NCI-H2107 treated with DMSO at 0.1 percent for 48 hours (cell line): ENCODE measurements at regions not wholly inside any gene's neighbourhood (a gene's known extent, or its start where the extent isn't known, plus 50 kb on each side); places are given as distances from the start of the nearest gene placed in this dataset.

Experiments used
- DNase-seq: peaks from one replicate; lab custom pipeline; 2025; ENCODE audit not compliant: unreplicated experiment; lab: John Stamatoyannopoulos, UW

DNA sequence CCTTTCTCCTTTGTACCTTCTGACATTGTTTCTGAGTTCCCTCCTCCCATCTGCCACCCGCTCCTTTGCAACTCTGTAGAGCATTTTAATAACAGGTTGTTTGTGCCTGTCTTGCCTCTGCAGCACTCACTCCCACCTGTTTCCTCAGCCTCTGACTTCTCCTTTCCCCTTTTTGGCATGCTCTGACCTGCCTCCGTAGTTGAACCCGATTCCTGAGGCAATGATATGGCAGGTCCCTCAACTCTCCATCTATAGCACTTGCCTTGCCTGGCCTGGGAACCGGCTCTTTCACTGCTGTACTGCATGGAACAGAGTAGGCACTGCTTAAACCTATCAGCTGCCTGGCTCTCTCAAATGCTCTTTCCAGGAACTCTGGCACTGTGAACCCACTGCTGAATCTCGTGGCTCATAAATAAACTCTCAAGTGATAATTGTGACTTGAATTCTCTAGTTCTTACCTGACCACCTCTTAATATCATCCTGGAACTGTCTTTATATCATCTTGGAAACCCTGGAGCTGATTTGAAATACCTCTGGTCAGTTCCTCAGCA lies 50.3 kb downstream of the UTRN start:
- no peak for DNase-seq

DNA sequence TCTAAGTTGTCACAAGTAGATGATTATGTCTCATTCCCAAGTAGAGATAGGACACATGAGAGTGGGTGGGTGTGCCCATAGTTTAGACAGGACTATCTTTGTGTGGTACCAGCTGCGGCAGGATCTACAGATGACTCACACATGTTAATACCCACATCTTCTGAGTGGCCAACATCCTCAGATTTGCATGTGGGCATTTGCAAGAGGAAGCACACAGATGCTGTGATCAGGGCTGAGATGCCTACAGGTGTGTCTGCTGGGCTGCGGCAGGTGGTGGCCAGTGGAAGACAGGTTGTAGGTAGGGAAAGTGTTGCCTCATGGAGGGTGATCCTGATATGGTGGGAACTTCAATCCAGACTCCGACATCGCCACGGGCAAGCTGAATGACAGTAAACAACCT lies 50.8 kb downstream of the UTRN start:
- DNase-seq: no peak

DNA sequence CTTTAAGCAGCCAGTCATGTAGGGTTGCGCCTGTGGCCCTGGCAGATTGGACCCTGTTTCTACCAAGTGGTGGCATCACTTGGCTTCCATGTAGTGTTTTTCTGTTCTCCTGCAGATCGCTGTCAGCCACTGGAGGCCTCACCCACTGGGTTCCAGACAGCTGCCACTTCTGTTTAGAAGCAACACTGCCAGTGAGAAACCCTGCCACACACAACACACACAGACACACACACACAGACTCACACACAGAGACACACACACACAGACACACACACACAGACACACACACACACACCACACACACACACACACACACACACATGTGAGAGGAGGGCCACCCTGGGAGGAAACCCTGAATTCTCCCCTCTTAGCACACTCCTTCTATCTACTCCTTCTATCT lies 51.8 kb downstream of the UTRN start:
- DNase-seq: no peak

DNA sequence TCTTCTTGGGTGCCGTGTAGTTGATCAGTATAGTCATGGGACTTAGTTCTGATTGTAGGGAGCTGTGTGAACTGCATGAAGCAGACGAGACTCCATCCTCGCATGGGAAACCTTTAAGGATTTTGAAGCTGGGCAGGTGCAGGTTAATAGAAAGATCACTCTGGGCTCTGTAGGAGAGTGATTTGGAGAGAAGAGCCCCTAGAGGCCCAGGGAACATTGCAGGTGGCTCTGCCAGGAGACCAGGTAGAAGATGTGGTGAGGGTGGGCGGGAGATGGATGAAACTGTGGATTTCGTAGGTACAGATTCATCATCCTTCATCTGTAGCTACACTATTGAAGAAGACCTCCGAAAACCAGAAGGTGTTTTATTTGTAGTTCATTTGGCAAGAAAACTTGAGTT lies 53.3 kb downstream of the UTRN start:
- no peak for DNase-seq

DNA sequence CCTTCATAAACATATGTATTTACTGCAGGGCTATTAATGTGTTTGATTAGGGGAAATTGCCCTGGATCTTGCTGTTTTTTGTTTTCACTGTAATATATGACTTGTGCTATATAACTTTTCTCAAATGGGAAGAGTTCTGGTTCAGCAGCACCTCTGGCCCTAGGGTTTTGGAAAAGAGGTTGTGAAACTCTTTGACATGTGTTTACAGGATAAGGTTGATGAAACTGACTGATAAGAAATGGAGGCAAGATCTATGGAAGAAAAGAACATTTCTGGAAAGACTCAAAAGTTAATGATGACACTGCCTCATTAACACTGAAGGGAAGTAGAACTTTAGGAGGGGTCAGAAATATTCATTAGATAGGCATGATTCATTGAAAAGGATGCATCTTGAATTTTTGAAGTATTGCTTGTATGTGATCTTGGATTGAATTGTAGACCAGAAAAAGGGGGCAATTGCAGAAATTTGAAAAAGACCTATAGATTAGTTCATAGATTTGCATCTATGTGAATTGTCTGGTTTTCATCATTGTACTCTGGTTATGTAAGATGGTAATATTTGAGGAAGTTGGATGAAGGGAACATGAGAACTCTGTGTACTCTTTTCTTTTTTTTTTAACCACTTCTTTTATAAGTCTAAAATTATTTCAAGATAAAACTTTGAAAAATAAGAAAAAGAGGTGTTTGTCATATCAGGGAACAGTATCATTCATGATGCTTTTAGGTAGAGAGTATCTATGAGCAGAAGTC lies 54.0 kb downstream of the UTRN start:
- DNase-seq: no peak

DNA sequence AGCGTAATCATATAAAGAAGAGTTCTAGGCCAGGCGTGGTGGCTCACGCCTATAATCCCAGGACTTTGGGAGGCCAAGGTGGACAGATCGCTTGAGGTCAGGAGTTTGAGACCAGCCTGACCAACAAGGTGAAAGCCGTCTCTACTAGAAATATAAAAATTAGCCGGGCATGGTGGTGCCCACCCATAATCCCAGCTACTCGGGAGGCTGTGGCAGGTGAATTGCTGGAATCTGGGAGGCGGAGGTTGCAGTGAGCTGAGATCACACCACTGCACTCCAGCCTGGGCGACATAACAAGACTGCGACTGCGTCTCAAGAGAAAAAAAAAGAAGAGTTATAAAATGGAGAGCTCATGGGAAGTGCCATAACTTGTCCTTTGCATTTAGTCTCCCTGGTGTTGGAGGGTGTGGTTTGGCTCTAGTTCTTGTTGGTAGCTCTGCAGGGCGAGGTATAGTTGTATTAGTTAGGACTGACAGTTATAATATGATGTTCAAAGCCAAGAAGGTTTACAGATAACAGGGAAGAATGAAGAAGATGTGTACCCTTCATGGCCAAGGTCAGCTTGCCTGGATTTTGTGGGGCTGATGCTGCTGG lies 54.8 kb downstream of the UTRN start:
- DNase-seq: no peak

DNA sequence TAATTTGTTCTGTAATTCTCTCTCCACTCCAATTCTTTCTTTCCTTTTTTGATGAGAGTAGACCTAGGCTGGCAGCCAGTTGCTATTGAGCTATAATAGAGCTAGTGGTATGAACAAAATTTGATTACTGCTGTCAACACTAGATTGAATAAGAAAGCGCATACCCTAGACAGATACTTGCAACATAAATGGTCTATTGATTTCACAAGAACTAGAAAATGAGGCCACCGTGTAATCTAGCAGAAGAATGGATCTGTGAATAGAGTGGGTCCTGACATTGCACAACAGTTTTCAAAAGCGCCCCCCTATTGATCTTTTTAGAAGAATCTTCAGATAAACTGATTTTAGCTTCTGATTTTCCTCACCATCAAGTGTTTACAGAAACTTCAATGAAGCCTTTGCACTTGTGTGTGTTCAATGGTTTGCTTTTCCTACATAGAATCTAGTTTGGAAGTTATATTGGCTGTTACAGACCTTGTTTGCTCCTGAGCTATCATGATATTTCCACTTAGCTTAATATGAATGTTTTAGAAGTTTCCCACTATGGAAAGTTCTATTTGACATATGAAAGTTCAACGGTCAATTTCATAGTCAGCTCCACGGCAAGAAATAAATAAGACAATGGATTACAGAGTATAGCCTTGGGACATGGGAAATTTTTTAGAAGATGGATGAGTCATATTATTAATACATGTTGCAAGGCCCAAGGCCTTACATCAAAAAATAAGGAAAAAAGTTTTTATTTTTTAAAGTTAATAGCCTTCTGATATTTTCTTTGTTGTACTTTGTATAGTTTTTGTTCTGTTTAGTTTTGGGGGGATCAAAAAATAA lies 55.6 kb downstream of the UTRN start:
- DNase-seq: no peak

DNA sequence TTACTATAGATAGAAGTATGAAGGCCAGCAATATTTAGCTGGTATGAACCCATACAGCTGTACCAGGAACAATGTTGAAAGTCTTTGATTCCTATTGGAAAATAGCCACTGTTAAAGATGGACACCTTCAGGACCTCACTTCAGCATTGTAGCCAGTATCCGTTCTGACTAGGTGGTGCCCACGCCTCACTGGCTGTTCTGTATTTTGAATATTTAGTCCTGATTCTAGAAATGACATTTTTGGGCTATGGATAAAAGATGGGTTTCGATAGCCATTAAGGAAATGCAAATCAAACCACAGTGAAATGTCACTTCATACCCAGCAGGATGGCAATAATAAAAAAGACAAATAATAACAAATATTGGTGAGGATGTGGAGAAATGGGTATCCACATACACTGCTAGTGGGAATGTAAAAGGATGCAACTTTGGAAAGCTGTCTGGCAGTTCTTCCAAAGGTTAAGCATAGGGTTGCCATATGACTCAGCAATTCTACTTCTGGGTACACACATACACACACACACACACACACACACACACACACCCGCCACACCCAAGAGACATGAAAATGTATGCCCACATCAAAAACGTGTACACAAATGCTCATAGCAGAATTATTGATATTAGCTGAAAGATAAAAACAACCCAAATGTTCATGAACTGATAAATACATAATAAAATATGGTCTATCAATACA lies 56.8 kb downstream of the UTRN start:
- no peak for DNase-seq

DNA sequence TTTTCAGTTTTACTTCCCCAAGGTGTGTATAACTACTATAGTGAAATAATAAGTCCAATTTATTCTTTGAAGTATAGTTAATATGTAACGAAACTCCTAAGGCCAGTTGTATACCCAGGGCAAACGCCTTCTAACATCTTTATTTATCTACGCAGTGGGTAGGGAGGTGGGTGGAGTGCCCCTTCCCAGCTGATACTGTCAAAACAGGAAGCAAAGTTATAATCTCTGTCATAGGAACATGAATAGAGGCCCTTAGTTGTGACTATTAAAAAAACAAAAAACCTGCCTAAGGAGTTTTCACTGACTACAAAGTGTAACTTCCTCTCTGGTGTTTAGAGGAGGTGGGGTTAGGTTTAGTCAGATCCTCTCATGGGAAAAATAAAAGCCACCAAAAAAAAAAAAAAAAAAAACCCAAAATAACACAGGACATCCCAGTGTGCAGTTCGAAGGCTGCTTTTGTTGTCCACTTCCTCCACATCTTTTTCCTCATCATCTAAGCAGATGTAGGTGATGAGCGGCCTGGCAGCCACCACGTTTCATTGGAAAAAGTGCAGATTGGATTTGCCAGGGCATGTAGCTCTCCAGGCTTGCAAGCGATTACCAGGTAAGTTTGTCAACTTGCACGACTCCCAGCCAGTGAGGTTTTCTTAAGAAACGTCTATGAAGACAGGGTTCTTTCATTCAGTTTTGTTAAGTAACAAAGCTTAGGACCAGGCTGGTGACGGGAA lies 58.7 kb downstream of the UTRN start:
- DNase-seq: no peak

DNA sequence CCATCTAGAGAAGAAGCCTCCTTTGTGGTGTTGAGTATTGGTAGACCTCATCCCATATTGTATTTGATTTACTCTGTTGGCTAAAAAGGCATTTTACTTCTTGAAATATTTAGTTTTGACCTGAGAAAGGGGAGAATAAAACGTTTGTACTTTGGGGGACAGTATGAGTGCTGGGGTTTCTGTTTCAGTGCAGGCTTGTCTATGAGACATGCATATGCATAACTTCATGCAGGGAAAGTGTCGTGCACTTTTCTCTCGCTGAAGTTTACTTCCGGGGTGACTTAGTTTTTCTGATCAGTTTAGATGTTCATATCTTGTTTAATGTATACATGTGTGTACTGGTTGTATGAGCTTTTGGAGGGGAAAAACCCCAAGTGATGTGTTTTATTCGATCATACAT lies 59.5 kb downstream of the UTRN start:
- no peak for DNase-seq

DNA sequence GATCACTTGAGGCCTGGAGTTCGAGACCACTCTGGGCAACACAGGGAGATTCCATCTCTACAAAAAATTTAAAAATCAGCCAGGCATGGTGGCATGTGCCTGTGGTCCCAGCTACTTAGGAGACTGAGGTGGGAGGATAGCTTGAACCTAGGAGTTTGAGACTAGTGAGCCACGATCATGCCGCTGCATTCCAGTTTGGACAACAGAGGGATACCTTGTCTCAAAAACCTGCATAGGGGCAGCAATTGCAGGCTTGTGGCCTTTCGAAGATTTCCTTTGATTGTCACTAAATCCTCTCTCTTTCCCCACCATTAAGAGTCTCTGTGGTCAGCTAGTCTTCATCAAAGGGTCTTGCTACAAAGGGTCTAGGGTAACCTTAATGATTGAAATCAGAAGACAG lies 60.3 kb downstream of the UTRN start:
- DNase-seq: no peak

DNA sequence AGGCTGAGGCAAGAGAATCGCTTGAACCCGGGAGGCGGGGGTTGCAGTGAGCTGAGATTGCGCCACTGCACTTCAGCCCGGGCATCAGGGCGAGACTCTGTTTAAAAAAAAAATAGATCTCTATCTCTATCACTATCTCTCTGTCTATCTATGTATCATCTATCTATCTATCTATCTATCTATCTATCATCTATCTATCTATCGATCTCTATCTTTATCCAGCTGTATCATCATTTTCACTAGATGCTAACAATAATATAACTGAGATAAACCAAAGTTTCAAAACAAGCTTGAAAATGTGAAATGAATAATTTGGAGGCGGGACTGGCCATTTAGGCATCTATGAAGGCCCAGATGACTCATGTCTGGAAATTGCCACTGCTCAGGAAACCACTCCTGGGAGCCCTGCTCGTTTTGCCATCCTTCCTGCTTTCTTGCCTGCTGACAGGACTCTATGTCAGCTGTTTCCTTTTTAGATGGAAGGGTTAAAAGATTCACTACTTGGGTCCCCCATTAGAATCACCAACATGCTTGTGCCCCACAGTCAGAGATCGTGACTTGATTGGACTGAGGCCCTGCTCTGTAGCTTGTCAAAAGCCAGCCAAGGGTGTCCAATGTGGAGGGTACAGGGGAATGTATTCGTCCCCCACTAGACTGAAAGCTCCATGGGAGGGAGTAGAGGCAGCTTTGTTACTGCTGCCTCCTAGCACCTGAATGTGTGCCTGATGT lies 61.7 kb downstream of the UTRN start:
- no peak for DNase-seq

DNA sequence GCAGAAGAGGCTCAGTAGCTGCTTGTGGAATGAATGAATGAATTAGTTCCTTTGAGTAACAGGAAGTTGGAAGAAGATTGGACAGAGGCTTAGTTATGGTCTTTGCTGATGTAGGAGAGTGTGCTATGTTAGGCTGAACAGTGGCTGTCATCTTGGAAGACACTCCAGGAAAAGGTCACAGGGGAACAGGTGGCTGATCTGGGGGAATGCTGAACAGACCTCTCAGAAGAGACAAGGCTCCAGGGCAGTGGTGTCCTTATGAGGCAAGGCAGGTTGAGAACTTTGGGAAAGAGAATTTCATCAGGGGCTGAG lies 62.3 kb downstream of the UTRN start:
- DNase-seq: no peak

DNA sequence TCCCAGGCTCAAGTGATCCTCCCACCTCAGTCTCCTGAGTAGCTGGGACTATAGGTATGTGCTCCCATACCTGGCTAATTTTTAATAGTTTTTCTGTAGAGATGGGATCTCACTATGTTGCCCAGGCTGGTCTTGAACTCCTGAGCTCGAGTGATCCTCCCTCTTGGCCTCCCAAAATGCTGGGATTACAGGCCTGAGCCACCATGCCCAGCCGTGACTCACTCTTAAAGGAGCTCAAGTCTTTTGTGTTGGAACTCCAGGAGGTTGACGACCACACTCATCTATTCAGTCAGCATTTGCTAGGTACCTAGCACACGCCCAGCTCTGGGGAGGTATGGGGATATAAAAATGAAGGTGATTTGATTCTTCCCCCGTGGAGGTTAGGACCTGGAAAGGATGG lies 62.8 kb downstream of the UTRN start:
- no peak for DNase-seq

DNA sequence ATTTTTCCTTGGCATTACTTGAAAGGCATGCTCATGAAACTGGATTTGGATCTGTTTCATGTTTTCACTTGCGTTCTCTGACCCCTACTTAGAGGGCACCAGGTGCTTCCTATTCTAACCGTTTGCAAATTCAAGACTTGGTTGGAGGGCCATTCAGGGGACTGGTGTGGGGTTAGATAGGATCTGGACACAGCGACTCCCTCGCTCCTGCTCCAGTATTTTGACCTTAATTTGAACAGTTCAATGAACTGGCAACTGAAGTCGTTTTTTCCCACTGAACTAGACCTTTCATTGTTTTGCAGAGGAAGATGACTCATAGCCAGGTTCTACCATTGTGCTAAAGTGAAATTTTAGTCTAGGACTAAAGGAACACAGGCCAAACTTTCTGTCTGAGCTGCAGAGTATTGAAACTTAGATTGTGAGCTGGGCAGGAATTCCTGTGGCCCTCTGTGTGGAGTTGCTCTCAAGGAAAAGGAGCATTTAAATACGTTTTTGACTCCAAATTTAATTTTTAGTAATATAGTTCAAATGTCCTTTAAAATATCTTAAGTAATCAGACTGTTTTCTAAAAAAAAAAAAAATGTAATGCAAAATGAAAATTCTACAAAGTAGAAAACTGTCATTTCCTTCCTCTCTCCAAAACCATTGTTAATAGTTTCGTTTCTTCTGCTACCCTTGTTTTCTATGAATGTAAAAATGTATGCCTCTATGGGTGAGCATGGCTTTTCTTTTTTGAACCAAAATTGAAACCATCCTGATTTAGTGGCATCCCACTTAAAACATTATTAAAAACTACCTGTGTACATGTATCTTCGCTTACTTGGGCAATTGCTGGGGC lies 64.8 kb downstream of the UTRN start:
- no peak for DNase-seq

DNA sequence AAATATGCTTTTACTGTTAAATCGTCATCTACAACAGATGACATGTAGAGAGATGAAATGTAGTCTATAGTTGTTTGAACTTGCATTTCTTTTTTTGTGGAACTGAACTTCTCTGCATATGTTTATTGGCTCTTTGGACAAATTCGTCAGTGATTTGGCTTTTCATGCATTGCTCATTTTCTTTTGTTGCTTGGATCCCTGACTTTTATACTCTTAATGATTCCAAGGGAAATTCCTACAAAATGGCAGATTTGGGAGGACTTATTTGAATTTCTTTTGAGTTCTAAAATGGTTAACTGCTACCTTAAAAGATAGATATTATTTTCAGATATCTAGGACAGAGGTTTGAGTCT lies 65.4 kb downstream of the UTRN start:
- no peak for DNase-seq

DNA sequence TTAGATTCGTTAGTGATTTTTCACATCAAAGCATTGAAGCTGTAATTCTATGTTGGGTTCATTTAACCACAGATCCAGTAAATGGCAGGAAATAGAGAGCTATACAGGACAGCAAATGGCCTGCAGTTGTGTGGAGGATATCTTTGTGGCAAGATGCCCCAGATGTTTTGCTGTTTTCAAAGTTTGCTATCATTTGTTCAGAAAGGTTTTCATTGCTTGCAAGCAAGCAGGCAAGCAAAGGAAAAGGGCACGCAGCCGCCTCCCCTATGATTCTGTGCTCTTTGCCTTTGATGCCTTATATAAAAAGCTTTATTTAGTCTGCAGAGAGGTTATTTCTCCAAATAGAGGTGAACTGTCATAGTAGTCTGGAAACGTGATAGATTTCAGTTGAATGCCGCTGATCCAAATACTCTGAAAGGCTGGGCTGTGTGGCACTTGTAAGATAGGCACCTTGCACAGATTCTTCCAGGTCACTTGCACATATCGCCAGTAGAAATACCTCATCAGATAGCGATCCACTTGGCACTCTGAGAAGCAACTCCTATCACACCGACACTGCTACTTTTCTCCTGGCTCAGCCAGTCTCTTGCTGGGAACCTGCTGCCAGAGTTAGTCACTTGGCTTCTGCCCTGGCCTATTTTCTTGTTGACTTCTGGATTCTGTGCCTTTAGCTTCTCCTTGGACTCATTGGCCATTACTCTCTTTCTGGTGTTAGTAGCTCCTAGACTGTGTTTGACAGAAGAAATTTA lies 66.4 kb downstream of the UTRN start:
- no peak for DNase-seq

DNA sequence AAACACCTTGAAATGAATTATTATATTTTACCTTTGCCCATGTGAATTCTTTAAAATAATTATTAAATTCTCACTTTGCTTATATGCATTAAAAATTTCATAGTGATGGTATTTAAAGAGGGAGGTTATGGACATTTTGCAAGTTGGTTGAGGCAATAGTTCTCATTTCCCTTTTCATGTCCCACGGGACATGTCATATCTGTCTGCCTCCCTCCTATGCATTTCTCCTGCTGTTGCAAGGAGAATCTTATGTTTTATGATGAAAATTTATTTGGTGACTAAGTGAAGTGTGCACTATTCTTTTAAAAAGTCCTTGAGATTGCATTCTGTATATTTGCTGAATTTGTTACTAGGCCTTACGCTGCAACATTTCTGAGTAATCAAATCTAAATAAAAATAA lies 67.2 kb downstream of the UTRN start:
- no peak for DNase-seq

DNA sequence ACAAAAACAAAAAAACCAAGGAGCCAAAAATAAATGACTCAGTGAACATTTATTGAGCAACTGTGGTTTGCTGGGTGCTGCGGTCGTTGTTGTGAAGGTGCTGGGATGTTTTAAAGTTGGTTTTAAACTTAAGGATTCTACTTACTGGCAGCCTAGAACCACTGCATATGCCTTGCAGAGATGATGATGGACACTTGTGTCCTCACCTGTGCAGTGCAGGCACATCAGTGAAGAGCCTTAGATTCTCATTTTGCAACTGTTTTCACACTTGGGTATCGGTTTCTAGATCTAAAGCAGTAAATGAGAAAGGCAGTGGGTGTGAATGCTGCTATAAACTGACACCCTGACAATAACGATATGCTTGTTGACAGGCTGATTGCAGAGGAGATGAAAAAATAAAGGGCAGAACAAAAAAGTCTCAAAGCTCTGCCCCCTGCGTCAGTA lies 68.8 kb downstream of the UTRN start:
- no peak for DNase-seq
